Keratinocyte (primary cell): ENCODE measurements at regions not wholly inside any gene's neighbourhood (a gene's known extent, or its start where the extent isn't known, plus 50 kb on each side); places are given as distances from the start of the nearest gene placed in this dataset.

Experiments
- DNase-seq: peaks from one replicate; pipeline ENCODE4 v3.0.0-alpha.2; 2011; ENCODE audit warnings: low read depth, missing footprints, low spot score
- FAIRE-seq: peaks from 2 replicates; lab custom pipeline; 2011; peaks lifted over from hg19 to GRCh38; lab: Jason Lieb, UNC
- H2AFZ ChIP-seq: 2 replicates; pipeline ENCODE4 v1.6.0; 2012; ENCODE audit warnings: low read length, control low read depth, inconsistent platforms; ENCODE audit not compliant: control insufficient read depth
- H3K27ac ChIP-seq: 2 replicates; pipeline ENCODE4 v1.5.1; 2011; ENCODE audit warnings: low read length; ENCODE audit not compliant: control insufficient read depth, insufficient read depth
- H3K27me3 ChIP-seq: 3 replicates; pipeline ENCODE4 v1.6.0; 2011; ENCODE audit warnings: low read length; ENCODE audit not compliant: control insufficient read depth, insufficient read depth; ENCODE audit errors: extremely low read depth
- H3K36me3 ChIP-seq, 2 experiments: 2 replicates in 1 of 2; 3 replicates in 1 of 2; pipeline ENCODE4 v1.5.1; 2011; ENCODE audit warnings: low read length in 2 of 2, mild to moderate bottlenecking in 1 of 2; ENCODE audit not compliant: control insufficient read depth in 2 of 2, insufficient read depth in 2 of 2; ENCODE audit errors: extremely low read depth in 1 of 2
- H3K4me1 ChIP-seq: 3 replicates; pipeline ENCODE4 v1.5.1; 2011; ENCODE audit warnings: low read length; ENCODE audit not compliant: control insufficient read depth, insufficient read depth; ENCODE audit errors: extremely low read depth
- H3K4me2 ChIP-seq: 3 replicates; pipeline ENCODE4 v1.6.0; 2011; ENCODE audit warnings: low read depth, low read length; ENCODE audit not compliant: control insufficient read depth, insufficient read depth; ENCODE audit errors: extremely low read depth
- H3K4me3 ChIP-seq, 3 experiments: fragments of 200-600 bp in 1 of 3; sonication (generic) in 1 of 3; 2 replicates in 2 of 3; 3 replicates in 1 of 3; pipeline ENCODE4 v1.5.1; 2011 to 2016; ENCODE audit warnings: low read length in 3 of 3, mild to moderate bottlenecking in 3 of 3, control low read depth in 2 of 3, inconsistent platforms in 1 of 3, low read depth in 1 of 3, mixed read lengths in 1 of 3, mixed run types in 1 of 3, moderate library complexity in 1 of 3; ENCODE audit not compliant: control insufficient read depth in 2 of 3, insufficient read depth in 2 of 3; ENCODE audit errors: extremely low read depth in 1 of 3
- H3K79me2 ChIP-seq: 2 replicates; pipeline ENCODE4 v1.6.0; 2012; ENCODE audit warnings: low read length; ENCODE audit not compliant: control insufficient read depth, insufficient read depth
- H3K9ac ChIP-seq: 3 replicates; pipeline ENCODE4 v1.6.0; 2011; ENCODE audit warnings: low read length; ENCODE audit not compliant: control insufficient read depth, insufficient read depth; ENCODE audit errors: extremely low read depth
- H3K9me1 ChIP-seq: 3 replicates; pipeline ENCODE4 v1.6.0; 2011; ENCODE audit warnings: low read length; ENCODE audit not compliant: control insufficient read depth, insufficient read depth; ENCODE audit errors: extremely low read depth
- H3K9me3 ChIP-seq: 2 replicates; pipeline ENCODE4 v1.5.1; 2012; ENCODE audit warnings: low read depth, low read length; ENCODE audit not compliant: control insufficient read depth
- H4K20me1 ChIP-seq: 3 replicates; pipeline ENCODE4 v1.6.0; 2011; ENCODE audit warnings: low read length; ENCODE audit not compliant: control insufficient read depth, insufficient read depth; ENCODE audit errors: extremely low read depth
- EZH2 ChIP-seq: IDR thresholded peaks from one replicate; pipeline ENCODE4 v1.6.1; 2012; ENCODE audit warnings: inconsistent platforms, mild to moderate bottlenecking, low read length, moderate library complexity
- dilution Hi-C: fragments of 300-500 bp; cut with MboI; formaldehyde crosslinking; loops from one replicate; pipeline ENCODE4 v1.7.0; 2020; ENCODE audit warnings: low sequenced_read_pairs; ENCODE audit not compliant: extremely low pct_ligation_motif_present
- TF ChIP-seq, protein P1 (sequence below), 3 experiments: IDR thresholded peaks in 1 of 3; conservative IDR thresholded peaks in 1 of 3; optimal IDR thresholded peaks in 1 of 3; 2 replicates in 2 of 3; 3 replicates in 1 of 3; pipeline versions ENCODE3 to v1.5.1; 2011; ENCODE audit warnings: low read length in 3 of 3, mild to moderate bottlenecking in 3 of 3, moderate library complexity in 2 of 3, control low read depth in 1 of 3, inconsistent platforms in 1 of 3; ENCODE audit not compliant: insufficient read depth in 2 of 3; ENCODE audit errors: extremely low read depth in 1 of 3

DNA sequence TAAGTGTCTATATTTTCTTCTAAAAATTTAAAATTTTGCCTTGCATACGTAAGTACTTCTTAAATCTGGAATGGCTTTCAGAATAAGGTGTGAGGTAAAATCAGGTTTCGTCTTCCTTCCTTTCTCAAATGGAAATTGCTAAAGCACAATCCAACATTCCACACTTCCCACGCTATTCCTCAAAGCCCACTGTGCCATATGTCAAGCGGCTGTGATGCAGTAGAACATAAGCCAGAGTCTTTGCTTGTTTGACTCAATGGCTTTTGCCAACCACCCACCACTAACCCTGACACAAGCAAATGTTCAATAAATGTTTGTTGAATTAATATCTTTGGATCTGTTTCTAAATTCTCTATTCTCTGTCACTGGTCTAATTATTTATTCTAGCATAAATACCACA lies 1199.7 kb upstream of the TENM3 start:
- no peaks in the 10 kb centered on the region for H3K4me1 ChIP-seq
- H3K36me3 ChIP-seq: no peaks in the 10 kb centered on the region
- H4K20me1 ChIP-seq: no peaks in the 10 kb centered on the region
- H3K9ac ChIP-seq: no peak overlapping the region
- H3K4me3 ChIP-seq: no peak overlapping the region
- FAIRE-seq (no peak), DNase-seq (no peak)
- TF ChIP-seq, protein P1, sequence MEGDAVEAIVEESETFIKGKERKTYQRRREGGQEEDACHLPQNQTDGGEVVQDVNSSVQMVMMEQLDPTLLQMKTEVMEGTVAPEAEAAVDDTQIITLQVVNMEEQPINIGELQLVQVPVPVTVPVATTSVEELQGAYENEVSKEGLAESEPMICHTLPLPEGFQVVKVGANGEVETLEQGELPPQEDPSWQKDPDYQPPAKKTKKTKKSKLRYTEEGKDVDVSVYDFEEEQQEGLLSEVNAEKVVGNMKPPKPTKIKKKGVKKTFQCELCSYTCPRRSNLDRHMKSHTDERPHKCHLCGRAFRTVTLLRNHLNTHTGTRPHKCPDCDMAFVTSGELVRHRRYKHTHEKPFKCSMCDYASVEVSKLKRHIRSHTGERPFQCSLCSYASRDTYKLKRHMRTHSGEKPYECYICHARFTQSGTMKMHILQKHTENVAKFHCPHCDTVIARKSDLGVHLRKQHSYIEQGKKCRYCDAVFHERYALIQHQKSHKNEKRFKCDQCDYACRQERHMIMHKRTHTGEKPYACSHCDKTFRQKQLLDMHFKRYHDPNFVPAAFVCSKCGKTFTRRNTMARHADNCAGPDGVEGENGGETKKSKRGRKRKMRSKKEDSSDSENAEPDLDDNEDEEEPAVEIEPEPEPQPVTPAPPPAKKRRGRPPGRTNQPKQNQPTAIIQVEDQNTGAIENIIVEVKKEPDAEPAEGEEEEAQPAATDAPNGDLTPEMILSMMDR (optimal IDR thresholded peaks at IDR 0.05 in 1 of 3, IDR thresholded peaks at IDR 0.05 in 1 of 3, conservative IDR thresholded peaks at IDR 0.05 in 1 of 3; ENCODE audit: extremely low read depth in 1 of 3, insufficient read depth in 2 of 3, low read length in 3 of 3): no peak
- no peak for TF ChIP-seq EZH2
- H3K27ac ChIP-seq: no peak overlapping the region
- H3K27me3 ChIP-seq: no peaks in the 10 kb centered on the region
- H3K9me3 ChIP-seq: no peaks in the 10 kb centered on the region
- H2AFZ ChIP-seq: no peak overlapping the region
- no peak overlapping the region for H3K4me2 ChIP-seq
- no peaks in the 10 kb centered on the region for H3K79me2 ChIP-seq
- dilution Hi-C loops: no loop called here
- no peaks in the 10 kb centered on the region for H3K9me1 ChIP-seq

- Histone ChIP-seq H3K79me2 (no peaks in the 10 kb centered on the region), H3K27ac (no peak overlapping the region), H3K4me2 (no peak overlapping the region), H3K9ac (no peak overlapping the region), H3K4me3 (no peak overlapping the region), H3K9me1 (no peaks in the 10 kb centered on the region), H3K4me1 (no peaks in the 10 kb centered on the region), H4K20me1 (no peaks in the 10 kb centered on the region), H3K9me3 (no peaks in the 10 kb centered on the region), H2AFZ (no peak overlapping the region), H3K27me3 (no peaks in the 10 kb centered on the region), H3K36me3 (no peaks in the 10 kb centered on the region)
- TF ChIP-seq EZH2: no peak
- TF ChIP-seq, protein P1 (optimal IDR thresholded peaks at IDR 0.05 in 1 of 3, IDR thresholded peaks at IDR 0.05 in 1 of 3, conservative IDR thresholded peaks at IDR 0.05 in 1 of 3; ENCODE audit: extremely low read depth in 1 of 3, insufficient read depth in 2 of 3, low read length in 3 of 3): no peak
- FAIRE-seq: no peak
- dilution Hi-C loops: no loop called here
- DNase-seq: no peak
Observed at GRCh38 chr4:181046809-181047208, 1196.4 kb upstream of the TENM3 start.
